ENCODE measurements at regions not wholly inside any gene's neighbourhood (a gene's known extent, or its start where the extent isn't known, plus 50 kb on each side); places are given as distances from the start of the nearest gene placed in this dataset.

DNA sequence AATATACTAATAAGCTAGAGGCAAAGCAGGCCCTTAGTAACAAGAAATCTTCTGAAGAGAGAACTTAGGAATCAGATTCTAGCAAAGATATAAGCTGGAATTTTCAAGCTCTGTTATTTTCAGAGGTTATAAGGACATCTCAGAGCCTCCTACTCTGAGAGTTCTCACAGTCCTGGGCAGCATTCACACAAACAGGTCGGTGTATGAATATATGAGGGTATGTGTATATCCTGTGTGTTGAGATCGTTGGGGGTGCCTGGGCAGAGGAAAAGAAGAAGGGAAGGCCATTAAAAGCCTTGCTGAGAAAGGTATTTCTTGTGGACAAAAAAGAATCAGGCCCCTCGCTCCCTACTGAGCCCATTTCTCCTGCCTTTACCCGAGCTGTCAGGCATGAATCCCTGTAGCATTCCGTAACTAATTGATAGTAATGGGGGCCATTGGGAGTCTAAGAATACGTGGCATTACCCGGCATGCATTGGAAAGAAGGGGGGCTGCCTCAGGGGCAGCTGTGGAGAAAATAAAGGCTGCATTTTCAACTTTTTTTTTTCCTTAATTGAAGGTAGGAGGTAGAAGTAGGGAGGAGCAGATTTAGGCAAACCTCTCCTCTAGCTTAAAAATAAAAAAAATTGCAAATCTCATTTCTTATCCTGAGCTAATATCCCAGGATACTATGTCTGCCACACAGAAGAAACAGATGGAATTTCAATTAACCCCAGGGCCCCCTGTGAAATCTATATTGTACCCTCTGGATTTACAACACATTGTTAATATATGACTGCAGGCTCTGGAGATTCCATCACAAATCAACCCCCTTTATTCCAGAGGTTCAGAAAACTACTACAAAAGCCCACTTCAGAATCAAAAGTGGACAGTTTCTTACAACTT, 103.8 kb downstream of the GTPBP8 start:
- DNase-seq (ENCODE audit: low spot score in 2 of 2) = no peak
- H3K4me3 ChIP-seq = no peak overlapping the region
- no peaks in the 10 kb centered on the region for H3K27me3 ChIP-seq
- no peak for TF ChIP-seq EP300 (IDR thresholded peaks at IDR 0.05)
- TF ChIP-seq, protein P1, sequence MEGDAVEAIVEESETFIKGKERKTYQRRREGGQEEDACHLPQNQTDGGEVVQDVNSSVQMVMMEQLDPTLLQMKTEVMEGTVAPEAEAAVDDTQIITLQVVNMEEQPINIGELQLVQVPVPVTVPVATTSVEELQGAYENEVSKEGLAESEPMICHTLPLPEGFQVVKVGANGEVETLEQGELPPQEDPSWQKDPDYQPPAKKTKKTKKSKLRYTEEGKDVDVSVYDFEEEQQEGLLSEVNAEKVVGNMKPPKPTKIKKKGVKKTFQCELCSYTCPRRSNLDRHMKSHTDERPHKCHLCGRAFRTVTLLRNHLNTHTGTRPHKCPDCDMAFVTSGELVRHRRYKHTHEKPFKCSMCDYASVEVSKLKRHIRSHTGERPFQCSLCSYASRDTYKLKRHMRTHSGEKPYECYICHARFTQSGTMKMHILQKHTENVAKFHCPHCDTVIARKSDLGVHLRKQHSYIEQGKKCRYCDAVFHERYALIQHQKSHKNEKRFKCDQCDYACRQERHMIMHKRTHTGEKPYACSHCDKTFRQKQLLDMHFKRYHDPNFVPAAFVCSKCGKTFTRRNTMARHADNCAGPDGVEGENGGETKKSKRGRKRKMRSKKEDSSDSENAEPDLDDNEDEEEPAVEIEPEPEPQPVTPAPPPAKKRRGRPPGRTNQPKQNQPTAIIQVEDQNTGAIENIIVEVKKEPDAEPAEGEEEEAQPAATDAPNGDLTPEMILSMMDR (IDR thresholded peaks at IDR 0.05) = no peak
- no peak overlapping the region for H3K27ac ChIP-seq
- peaks cover 0 to 7% (median 0%) of the 10 kb centered on the region in 4 donors for H3K9me3 ChIP-seq
- H3K36me3 ChIP-seq = no peaks in the 10 kb centered on the region
- peaks cover 0 to 13% (median 0%) of the 10 kb centered on the region in 4 donors for H3K4me1 ChIP-seq
- WGBS, 2 donors = 56 to 68% methylated on average over 7 of the region's 7 CpGs

GRCh38 chr3:113096188-113096892, 105.6 kb downstream of the GTPBP8 start:
- no peaks in the 10 kb centered on the region for H3K27me3 ChIP-seq
- TF ChIP-seq, protein P1 (IDR thresholded peaks at IDR 0.05) = no peak
- TF ChIP-seq EP300 (IDR thresholded peaks at IDR 0.05) = peak in 1 of 2 donors; percentile 31
- peaks cover 0 to 11% (median 0%) of the 10 kb centered on the region in 4 donors for H3K9me3 ChIP-seq
- no peaks in the 10 kb centered on the region for H3K36me3 ChIP-seq
- WGBS, 2 donors = 47 to 54% methylated on average over 2 of the region's 2 CpGs
- DNase-seq (ENCODE audit: low spot score in 2 of 2) = no peak
- H3K27ac ChIP-seq = no peak overlapping the region
- peaks cover 0 to 13% (median 0%) of the 10 kb centered on the region in 4 donors for H3K4me1 ChIP-seq
- H3K4me3 ChIP-seq = no peak overlapping the region

- peak in 1 of 2 donors; percentile 33 for DNase-seq (ENCODE audit: low spot score in 2 of 2)
- H3K9me3 ChIP-seq = peaks cover 0 to 11% (median 0%) of the 10 kb centered on the region in 4 donors
- H3K4me1 ChIP-seq = peaks cover 0 to 13% (median 0%) of the 10 kb centered on the region in 4 donors
- peak overlapping the region in 1 of 4 donors; percentile 52 for H3K27ac ChIP-seq
- H3K4me3 ChIP-seq = no peak overlapping the region
- peak in 1 of 2 donors; percentile 56 for TF ChIP-seq EP300 (IDR thresholded peaks at IDR 0.05)
- TF ChIP-seq, protein P1 (IDR thresholded peaks at IDR 0.05) = no peak
- no peak for TF ChIP-seq POLR2A (IDR thresholded peaks at IDR 0.05)
- no peaks in the 10 kb centered on the region for H3K27me3 ChIP-seq
- no peaks in the 10 kb centered on the region for H3K36me3 ChIP-seq
- 61 to 72% methylated on average over 3 of the region's 3 CpGs for WGBS, 2 donors
These were observed 107.2 kb downstream of the GTPBP8 start for GRCh38 chr3:113097960-113098447.

GRCh38 chr3:113100063-113100462, 109.3 kb downstream of the GTPBP8 start:
- H3K9me3 ChIP-seq = peaks cover 0 to 11% (median 0%) of the 10 kb centered on the region in 4 donors
- TF ChIP-seq EP300 (IDR thresholded peaks at IDR 0.05) = no peak
- H3K4me3 ChIP-seq = no peak overlapping the region
- H3K27me3 ChIP-seq = no peaks in the 10 kb centered on the region
- H3K36me3 ChIP-seq = no peaks in the 10 kb centered on the region
- DNase-seq (ENCODE audit: low spot score in 2 of 2) = no peak
- H3K4me1 ChIP-seq = peaks cover 0 to 24% (median 3%) of the 10 kb centered on the region in 4 donors
- WGBS, 2 donors = 75 to 89% methylated on average over 2 of the region's 2 CpGs
- H3K27ac ChIP-seq = no peak overlapping the region

GRCh38 chr3:113103588-113103987, 107.8 kb upstream of the BOC start:
- Histone ChIP-seq H3K36me3 (no peaks in the 10 kb centered on the region), H3K4me1 (peaks cover 0 to 16% (median 4%) of the 10 kb centered on the region in 4 donors), H3K9me3 (peaks cover 0 to 11% (median 0%) of the 10 kb centered on the region in 4 donors), H3K27me3 (no peaks in the 10 kb centered on the region), H3K4me3 (no peak overlapping the region), H3K27ac (no peak overlapping the region)
- TF ChIP-seq POLR2A (IDR thresholded peaks at IDR 0.05) (no peak), EP300 (IDR thresholded peaks at IDR 0.05) (no peak)
- TF ChIP-seq, protein P1 (IDR thresholded peaks at IDR 0.05) = no peak
- 79 to 84% methylated on average over 2 of the region's 2 CpGs for WGBS, 2 donors
- DNase-seq (ENCODE audit: low spot score in 2 of 2) = no peak

Measured in tibial nerve (tissue), 4 donors.